Kidney (tissue), 13 donors: ENCODE measurements at regions not wholly inside any gene's neighbourhood (a gene's known extent, or its start where the extent isn't known, plus 50 kb on each side); places are given as distances from the start of the nearest gene placed in this dataset.
A peak's percentile ranks its signal among the peaks of the same experiment; 100 is the strongest.

Experiments
- DNase-seq, 5 donors: peaks; one replicate each; pipeline ENCODE4 v3.0.0-alpha.2; 2013 to 2020
- FAIRE-seq: peaks from 2 replicates; lab custom pipeline; 2012; peaks lifted over from hg19 to GRCh38; lab: Jason Lieb, UNC
- H3K27ac ChIP-seq, 2 donors: one replicate each; pipeline ENCODE4 v1.7.0; 2013; ENCODE audit warnings: low read depth in 2 of 2, low read length in 2 of 2, inconsistent platforms in 1 of 2
- H3K27me3 ChIP-seq: one replicate; pipeline ENCODE4 v1.7.1; 2013; ENCODE audit warnings: low read length, inconsistent platforms; ENCODE audit not compliant: control insufficient read depth, insufficient read depth
- H3K36me3 ChIP-seq, 3 donors: one replicate each; pipeline versions ENCODE4 v1.7.0 to v1.7.1; 2013; ENCODE audit warnings: low read length in 3 of 3, control low read depth in 1 of 3, inconsistent platforms in 1 of 3; ENCODE audit not compliant: insufficient read depth in 3 of 3, control insufficient read depth in 2 of 3
- H3K4me1 ChIP-seq, 3 donors: one replicate each; pipeline versions ENCODE4 v1.7.0 to v1.7.1; 2013; ENCODE audit warnings: low read length in 3 of 3, inconsistent platforms in 1 of 3, low read depth in 1 of 3; ENCODE audit not compliant: control insufficient read depth in 2 of 3, insufficient read depth in 2 of 3
- H3K4me3 ChIP-seq, 3 donors: one replicate each; pipeline versions ENCODE4 v1.7.0 to v1.8.1; 2013; ENCODE audit warnings: low read length in 3 of 3, control low read depth in 1 of 3, inconsistent platforms in 1 of 3
- H3K9ac ChIP-seq, 3 donors: one replicate each; pipeline versions ENCODE4 v1.7.0 to v1.7.1; 2013; ENCODE audit warnings: low read length in 3 of 3, control low read depth in 1 of 3, inconsistent platforms in 1 of 3
- H3K9me3 ChIP-seq, 3 donors: one replicate each; pipeline versions ENCODE4 v1.7.0 to v1.7.1; 2013; ENCODE audit warnings: low read length in 3 of 3, control low read depth in 1 of 3, inconsistent platforms in 1 of 3; ENCODE audit not compliant: control insufficient read depth in 2 of 3, insufficient read depth in 1 of 3
- CTCF ChIP-seq: IDR thresholded peaks from 3 replicates; pipeline ENCODE4 v1.5.1; 2012; ENCODE audit warnings: mild to moderate bottlenecking, moderate library complexity, borderline replicate concordance; ENCODE audit not compliant: insufficient read depth; ENCODE audit errors: extremely low read depth
- intact Hi-C: fragments of 100-400 bp; cut with DNase I; formaldehyde crosslinking; loops from one replicate; pipeline ENCODE4 v1.11.1; 2022
- donor health status: control.
- donor health status: control.
- donor health status: control.
- donor health status: control.
- donor health status: control.
- donor health status: DM: yes; HTN: yes; CAD: no.
- donor health status: Normal renal cell carcinoma (clear cell type).

- TF ChIP-seq CTCF = no peak
- FAIRE-seq (no peak), DNase-seq (peak in 1 of 5 donors; percentile 20)
- intact Hi-C loops = no loop called here
- H3K4me1 ChIP-seq = no peaks in the 10 kb centered on the region
- no peaks in the 10 kb centered on the region for H3K27me3 ChIP-seq
- H3K9ac ChIP-seq = no peak overlapping the region
- no peak overlapping the region for H3K27ac ChIP-seq
- H3K36me3 ChIP-seq = no peaks in the 10 kb centered on the region
- no peak overlapping the region for H3K4me3 ChIP-seq
- H3K9me3 ChIP-seq = no peaks in the 10 kb centered on the region
Measured at GRCh38 chr2:120985174-120985996, 249.7 kb downstream of the GLI2 start.

- DNase-seq = no peak
- Histone ChIP-seq H3K27me3 (no peaks in the 10 kb centered on the region), H3K4me3 (no peak overlapping the region), H3K9ac (no peak overlapping the region), H3K27ac (no peak overlapping the region), H3K36me3 (no peaks in the 10 kb centered on the region), H3K4me1 (no peaks in the 10 kb centered on the region), H3K9me3 (no peaks in the 10 kb centered on the region)
- FAIRE-seq = no peak
- no peak for TF ChIP-seq CTCF
- intact Hi-C loops = no loop called here
Measured at GRCh38 chr2:120985997-120986651, 250.5 kb downstream of the GLI2 start.

GRCh38 chr2:120986898-120987650 is 251.4 kb downstream of the GLI2 start:
- H3K9ac ChIP-seq = no peak overlapping the region
- no peak for DNase-seq
- H3K36me3 ChIP-seq = no peaks in the 10 kb centered on the region
- FAIRE-seq = no peak
- intact Hi-C loops = no loop called here
- no peaks in the 10 kb centered on the region for H3K27me3 ChIP-seq
- no peak for TF ChIP-seq CTCF
- no peaks in the 10 kb centered on the region for H3K4me1 ChIP-seq
- H3K9me3 ChIP-seq = no peaks in the 10 kb centered on the region
- no peak overlapping the region for H3K27ac ChIP-seq
- no peak overlapping the region for H3K4me3 ChIP-seq
